HFF-Myc (cell line): ENCODE measurements at regions not wholly inside any gene's neighbourhood (a gene's known extent, or its start where the extent isn't known, plus 50 kb on each side); places are given as distances from the start of the nearest gene placed in this dataset.
A peak's percentile ranks its signal among the peaks of the same experiment; 100 is the strongest.

ENCODE experiments used
- DNase-seq: peaks from one replicate; pipeline ENCODE4 v3.0.0-alpha.2; 2011; ENCODE audit warnings: low read depth; ENCODE audit errors: extremely low read depth
- H3K4me3 ChIP-seq: replicated peaks from 2 replicates; pipeline ENCODE4 v1.5.1; 2011; ENCODE audit warnings: low read depth, mild to moderate bottlenecking, control low read depth, low read length
- TF ChIP-seq, protein P1 (sequence below): IDR thresholded peaks from 2 replicates; pipeline ENCODE4 v1.5.1; 2012; ENCODE audit warnings: mild to moderate bottlenecking, low read depth, low read length, control low read depth; ENCODE audit errors: missing control alignments

DNA sequence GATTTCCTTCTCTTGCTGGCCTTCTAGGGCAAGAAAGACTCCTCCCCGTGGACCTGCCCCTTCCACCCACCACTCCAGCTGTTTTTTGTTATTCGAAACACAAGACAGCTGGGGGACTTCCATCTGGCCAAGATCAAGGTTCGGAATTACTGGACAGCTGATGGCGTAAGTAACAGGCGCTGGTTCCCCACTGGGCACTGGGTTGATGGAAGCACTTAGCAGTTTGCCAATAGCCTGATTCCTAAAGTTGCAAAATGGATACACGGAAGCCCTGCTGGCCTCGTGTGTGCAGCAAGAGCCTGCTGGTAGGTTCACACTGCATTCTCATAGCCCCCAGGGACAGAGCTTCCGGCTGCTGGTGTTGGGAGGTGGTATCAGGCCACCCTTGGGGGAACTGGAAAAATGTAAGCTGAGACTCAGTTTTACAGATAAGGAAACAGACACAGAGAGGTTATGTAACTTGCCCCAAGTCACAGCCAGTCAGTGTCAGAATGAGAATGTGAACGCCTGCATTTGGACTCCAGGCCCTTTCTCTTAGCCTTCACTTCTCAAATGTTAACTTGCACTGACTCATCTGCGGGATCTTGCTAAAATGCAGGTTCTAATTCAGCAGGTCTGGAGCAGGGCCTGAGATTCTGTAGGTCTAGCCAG, 171.7 kb downstream of the KATNIP start:
- DNase-seq, result peak; percentile 37
- TF ChIP-seq, protein P1, sequence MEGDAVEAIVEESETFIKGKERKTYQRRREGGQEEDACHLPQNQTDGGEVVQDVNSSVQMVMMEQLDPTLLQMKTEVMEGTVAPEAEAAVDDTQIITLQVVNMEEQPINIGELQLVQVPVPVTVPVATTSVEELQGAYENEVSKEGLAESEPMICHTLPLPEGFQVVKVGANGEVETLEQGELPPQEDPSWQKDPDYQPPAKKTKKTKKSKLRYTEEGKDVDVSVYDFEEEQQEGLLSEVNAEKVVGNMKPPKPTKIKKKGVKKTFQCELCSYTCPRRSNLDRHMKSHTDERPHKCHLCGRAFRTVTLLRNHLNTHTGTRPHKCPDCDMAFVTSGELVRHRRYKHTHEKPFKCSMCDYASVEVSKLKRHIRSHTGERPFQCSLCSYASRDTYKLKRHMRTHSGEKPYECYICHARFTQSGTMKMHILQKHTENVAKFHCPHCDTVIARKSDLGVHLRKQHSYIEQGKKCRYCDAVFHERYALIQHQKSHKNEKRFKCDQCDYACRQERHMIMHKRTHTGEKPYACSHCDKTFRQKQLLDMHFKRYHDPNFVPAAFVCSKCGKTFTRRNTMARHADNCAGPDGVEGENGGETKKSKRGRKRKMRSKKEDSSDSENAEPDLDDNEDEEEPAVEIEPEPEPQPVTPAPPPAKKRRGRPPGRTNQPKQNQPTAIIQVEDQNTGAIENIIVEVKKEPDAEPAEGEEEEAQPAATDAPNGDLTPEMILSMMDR, result no peak
- H3K4me3 ChIP-seq, result no peak overlapping the region

DNA sequence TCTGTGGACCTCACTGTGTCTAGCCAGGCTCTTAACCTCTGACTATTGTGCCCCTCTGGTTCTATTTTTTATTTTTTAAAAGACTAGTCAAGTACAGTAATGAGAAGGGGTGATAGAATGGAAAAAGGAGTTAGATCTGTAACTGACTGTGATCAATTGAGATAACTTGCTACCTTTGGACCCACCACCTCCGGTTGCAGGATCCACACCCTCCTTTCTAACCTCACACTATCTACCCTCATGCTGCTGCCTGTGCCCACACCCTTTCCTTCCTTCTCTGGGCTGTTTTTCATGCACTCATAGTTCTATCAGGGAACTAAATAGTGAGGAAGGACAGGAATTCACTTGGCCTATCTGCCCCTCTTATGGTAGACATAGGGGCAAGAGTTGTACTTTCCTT, 172.3 kb downstream of the KATNIP start:
- TF ChIP-seq, protein P1, result no peak
- H3K4me3 ChIP-seq, result no peak overlapping the region
- DNase-seq, result no peak

DNA sequence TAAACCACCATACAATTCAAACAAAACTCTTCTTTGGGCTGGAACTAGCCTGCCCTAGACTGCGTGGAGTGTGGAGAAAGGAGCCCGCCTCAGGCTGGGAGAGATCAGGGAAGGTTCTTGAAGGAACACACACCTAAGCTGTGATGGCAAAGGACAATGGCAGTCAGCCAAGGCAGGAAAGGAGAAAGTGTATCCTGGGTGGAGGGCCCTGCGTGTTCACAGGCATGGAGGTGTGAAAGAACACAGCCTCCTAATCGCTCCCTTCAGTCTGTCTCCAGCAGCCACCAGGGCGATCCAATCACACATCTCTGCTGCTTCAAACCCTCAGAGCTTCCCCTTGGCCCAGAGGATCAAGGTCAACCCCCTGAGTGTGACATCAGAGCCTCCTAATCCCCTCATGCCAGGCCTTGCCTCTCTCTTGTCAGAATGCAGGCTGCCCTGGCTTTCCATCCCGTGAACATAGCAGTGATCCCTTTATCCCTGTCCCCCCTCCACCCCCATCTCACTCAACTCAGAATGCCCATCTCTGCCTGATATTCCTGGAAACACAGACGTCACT, 173.0 kb downstream of the KATNIP start:
- no peak overlapping the region for H3K4me3 ChIP-seq
- DNase-seq, result no peak
- TF ChIP-seq, protein P1, result no peak

DNA sequence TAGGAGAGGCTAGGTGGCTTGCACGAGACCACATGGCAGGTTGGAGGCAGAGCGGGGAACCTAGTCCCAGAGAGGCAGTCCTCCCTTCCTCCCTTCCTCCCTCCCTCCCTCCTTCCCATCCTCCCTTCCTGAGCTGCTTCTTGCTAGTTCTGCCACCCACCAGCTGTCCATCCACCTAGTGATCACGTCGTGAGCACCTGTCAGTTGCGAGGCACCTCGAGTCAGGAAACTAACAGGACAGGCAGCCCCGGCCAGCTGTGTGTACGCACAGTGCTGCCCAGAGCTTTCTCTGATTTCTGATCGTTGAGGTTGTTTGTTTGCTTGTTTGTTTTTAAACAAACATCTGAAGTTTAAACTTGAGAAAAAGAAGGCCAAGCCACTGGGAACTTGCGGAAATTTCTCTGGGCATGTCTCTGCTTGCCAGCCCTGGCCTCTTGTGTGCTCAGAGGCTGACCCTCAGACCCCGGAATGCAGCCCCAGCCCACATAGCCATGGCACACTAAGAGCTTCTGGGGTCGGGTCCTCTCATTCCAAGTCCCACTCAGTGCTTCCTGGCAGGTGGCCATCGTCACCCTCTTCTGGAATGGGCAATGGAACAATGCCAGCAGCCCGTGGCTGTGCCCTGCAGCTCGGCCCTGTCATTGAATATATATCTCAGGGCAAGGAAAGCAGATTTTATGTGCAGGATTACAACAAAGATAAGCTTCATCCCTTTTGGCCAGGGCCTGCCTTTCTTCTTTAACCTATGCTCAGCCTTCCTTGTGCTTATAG, 174.0 kb downstream of the KATNIP start:
- H3K4me3 ChIP-seq, result no peak overlapping the region
- TF ChIP-seq, protein P1, result no peak
- no peak for DNase-seq

DNA sequence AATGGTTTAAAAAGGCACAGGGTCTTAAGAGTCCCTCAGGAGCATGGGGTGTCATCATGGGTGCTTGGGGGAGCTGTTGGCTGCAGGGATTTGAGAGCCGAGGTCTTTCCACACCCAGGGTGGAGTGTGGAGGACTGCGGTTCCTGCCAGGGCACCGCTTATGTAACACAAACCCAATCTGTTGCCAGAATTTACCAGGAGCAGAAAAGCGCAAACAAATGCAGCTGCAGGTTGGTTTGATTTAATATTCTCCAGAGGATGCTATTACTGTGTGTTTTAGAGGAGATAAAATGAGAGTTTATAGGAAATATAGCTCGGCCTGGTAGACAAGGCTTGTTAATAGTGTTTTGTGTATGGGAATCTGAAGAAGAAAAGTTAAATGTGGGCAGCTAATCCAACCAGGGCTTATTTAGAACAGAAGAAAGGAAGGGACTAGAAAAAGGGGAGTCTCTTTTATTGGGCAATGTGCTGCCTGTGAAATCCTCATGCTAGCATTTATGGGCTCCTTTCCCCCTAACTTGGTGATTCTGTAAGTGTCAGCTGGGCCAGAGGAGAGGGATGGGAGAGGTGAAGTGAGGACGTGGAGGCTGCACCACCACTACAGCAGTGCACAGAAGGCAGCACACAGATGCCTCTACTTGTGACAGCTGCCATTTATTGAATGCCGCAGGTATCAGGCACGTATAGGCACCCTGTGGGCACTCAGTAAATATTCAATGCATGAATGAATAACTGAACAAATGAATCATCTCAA, 174.7 kb downstream of the KATNIP start:
- no peak overlapping the region for H3K4me3 ChIP-seq
- TF ChIP-seq, protein P1, result no peak

DNA sequence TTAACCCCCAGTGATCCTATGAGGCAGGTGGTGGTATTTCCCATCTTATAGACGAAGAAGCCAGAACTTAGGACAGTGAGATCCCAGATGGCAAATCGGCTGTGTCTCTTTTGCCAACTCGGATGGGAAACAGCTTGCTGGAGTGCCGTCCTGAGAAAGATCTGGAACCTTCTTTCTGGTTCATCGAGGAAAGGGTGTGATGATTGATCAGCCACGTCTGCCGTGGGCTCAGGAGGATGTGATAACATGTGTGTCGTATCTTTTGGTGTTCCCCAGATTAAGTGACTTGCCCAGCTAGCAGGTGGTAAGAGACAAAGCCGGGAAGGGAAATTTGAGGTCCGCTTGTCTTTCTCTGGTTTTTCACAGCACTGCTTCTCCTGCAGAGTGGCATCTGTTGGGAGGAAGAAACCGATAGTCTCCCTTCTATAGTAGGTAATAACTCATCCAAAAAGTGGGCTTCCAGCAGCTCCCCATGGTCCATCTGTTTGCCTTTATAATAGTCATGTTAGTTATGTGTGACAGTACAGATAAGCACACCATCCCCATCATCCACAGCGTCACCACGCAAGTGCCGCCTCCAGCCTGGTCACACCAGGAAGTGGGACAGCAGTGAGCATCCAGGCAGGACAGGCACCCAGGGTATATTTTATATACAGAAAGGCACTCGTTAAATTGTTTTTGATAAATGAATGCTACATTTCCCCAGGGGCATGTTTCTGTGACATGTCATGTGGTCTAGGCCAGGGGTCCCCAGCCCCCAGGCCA, 175.5 kb downstream of the KATNIP start:
- no peak for DNase-seq
- no peak overlapping the region for H3K4me3 ChIP-seq
- TF ChIP-seq, protein P1, result no peak

More for the DNA sequence above, 174.7 kb downstream of the KATNIP start:
- DNase-seq, result no peak
